ENCODE measurements at regions not wholly inside any gene's neighbourhood (a gene's known extent, or its start where the extent isn't known, plus 50 kb on each side); places are given as distances from the start of the nearest gene placed in this dataset.

GRCh38 chr14:43792980-43793379 is 714.1 kb downstream of the FSCB start:
- intact Hi-C loops (cut with micrococcal nuclease) (no loop called here), dilution Hi-C loops (cut with MboI; ENCODE audit: extremely low pct_ligation_motif_present, low sequenced_read_pairs) (no loop called here)
- Histone ChIP-seq H3K27me3 (ENCODE audit: control insufficient read depth in 2 of 2, insufficient read depth in 2 of 2, low read length in 2 of 2) (no peaks in the 10 kb centered on the region), H3K36me3 (ENCODE audit: control insufficient read depth in 2 of 2, extremely low read depth in 1 of 2, insufficient read depth in 2 of 2, low read length in 2 of 2) (no peaks in the 10 kb centered on the region), H3K27ac (ENCODE audit: insufficient read depth, low read depth, low read length) (no peak overlapping the region), H3K4me3 (replicated peaks in 1 of 3; ENCODE audit: insufficient read depth in 1 of 3, low read depth in 1 of 3, low read length in 3 of 3) (no peak overlapping the region), H3K9me3 (replicated peaks; ENCODE audit: control insufficient read depth, insufficient read depth, low read length) (no peaks in the 10 kb centered on the region), H3K4me2 (ENCODE audit: insufficient read depth, low read length) (no peak overlapping the region), H2AFZ (ENCODE audit: low read depth, low read length) (no peak overlapping the region), H3K9me1 (replicated peaks; ENCODE audit: control insufficient read depth, extremely low read depth, insufficient read depth, low read length) (no peaks in the 10 kb centered on the region), H3K9ac (replicated peaks; ENCODE audit: extremely low read depth, insufficient read depth, low read length) (no peak overlapping the region), H3K4me1 (ENCODE audit: control insufficient read depth, extremely low read depth, insufficient read depth, low read length) (no peaks in the 10 kb centered on the region), H3K79me2 (ENCODE audit: control insufficient read depth, insufficient read depth, low read length) (no peaks in the 10 kb centered on the region), H4K20me1 (replicated peaks; ENCODE audit: control insufficient read depth, extremely low read depth, insufficient read depth, low read length) (no peaks in the 10 kb centered on the region)
- TF ChIP-seq MAX (IDR thresholded peaks at IDR 0.05; ENCODE audit: insufficient read depth, insufficient read length) (no peak), GATA2 (IDR thresholded peaks at IDR 0.05; ENCODE audit: insufficient read depth, insufficient read length, low read depth, low read length) (no peak), JUN (IDR thresholded peaks at IDR 0.05; ENCODE audit: borderline replicate concordance, insufficient read depth, insufficient read length, low read depth) (no peak), POLR2AphosphoS5 (IDR thresholded peaks at IDR 0.05; ENCODE audit: insufficient read depth, low read depth, low read length) (no peak), MYC (IDR thresholded peaks at IDR 0.05; ENCODE audit: low read depth, low read length) (no peak), FOS (IDR thresholded peaks at IDR 0.05; ENCODE audit: borderline replicate concordance, insufficient read depth, low read length) (no peak), EZH2 (IDR thresholded peaks at IDR 0.05; ENCODE audit: borderline replicate concordance, low read depth, low read length, severe bottlenecking) (no peak), CTCF (IDR thresholded peaks at IDR 0.05; ENCODE audit: extremely low read depth in 1 of 2, insufficient read depth in 1 of 2, low read depth in 1 of 2, low read length in 2 of 2) (no peak), POLR2A (IDR thresholded peaks at IDR 0.05; ENCODE audit: low read depth, low read length) (no peak)
- DNase-seq (ENCODE audit: low read depth, low spot score) (no peak), FAIRE-seq (no peak)
- BruUV-seq (replicated peaks): no TSS peak
- POLR2A ChIA-PET: no interaction called here
- CTCF ChIA-PET: no interaction called here

Data from endothelial cell of umbilical vein (primary cell).